Suppressor macrophage treated with lipopolysaccharide for 4 hours (primary cell): ENCODE measurements at regions not wholly inside any gene's neighbourhood (a gene's known extent, or its start where the extent isn't known, plus 50 kb on each side); places are given as distances from the start of the nearest gene placed in this dataset.

Source experiments
- DNase-seq: peaks from one replicate; pipeline ENCODE4 v3.0.0-alpha.2; 2020

DNA sequence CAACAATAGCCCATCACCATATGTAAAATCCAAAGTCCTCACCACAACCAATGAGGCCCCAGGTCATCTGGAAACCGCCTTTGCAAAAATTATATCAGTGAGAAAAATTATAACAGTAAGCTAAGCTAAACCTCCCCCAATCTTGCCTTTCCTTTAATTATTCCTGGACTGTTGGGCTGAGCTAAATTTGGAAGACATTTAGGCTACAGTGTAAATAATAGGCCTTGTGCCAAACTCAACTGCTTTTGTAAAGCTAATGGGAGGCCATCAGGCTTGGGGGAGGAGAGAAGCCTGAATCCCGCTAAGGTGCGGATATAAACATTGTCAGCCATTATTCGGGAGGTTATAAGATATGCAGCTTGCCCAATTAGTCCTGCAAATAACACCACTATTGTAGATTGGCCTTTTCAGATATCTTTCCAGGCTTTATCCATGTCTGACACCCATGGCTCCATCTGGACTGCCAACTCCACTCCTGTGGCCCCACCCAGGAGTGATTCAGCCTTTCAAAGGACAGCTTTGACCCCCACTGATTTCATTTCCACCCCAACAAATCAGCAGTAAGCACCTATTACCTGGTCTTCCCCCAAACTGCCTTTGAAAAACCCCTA, 53.0 kb upstream of the CA12 start:
- DNase-seq: no peak

DNA sequence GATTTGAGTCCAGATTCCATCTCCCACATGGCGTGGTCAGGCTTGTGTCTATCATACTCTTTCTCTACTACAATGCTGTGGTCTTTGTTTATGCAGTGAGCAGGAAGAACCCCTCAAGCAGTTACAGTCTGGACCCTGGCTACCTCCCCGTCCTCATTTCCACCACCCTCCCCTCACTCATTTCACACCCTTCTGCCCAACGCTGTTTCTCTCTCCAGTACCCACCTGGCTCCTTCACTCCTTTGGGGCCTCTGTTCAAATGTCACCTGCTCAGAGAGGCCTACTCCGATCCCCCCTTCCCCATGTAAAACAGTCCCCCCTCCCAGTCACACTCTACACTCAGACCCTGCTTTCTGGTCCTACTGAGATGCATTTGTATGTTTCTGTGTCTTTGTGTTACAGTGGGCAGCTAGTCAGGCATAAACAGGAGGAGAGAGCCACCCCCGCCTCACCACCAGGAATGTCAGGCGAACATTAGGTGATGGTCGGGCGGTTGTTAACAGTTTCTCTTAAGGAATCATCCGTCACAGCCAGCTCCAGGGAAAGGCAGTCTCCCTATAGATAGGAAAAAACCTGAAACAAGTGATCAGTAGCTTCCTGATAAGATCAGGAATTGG, 53.7 kb upstream of the CA12 start:
- DNase-seq: no peak

- no peak for DNase-seq
Measured at GRCh38 chr15:63436341-63436740, 54.7 kb upstream of the CA12 start.

GRCh38 chr15:63436872-63437375, 55.3 kb upstream of the CA12 start:
- DNase-seq: peak; percentile 76

- DNase-seq: no peak
Measured at GRCh38 chr15:63439536-63440264, 58.1 kb upstream of the CA12 start.

- no peak for DNase-seq
Measured at GRCh38 chr15:63440265-63440648, 58.6 kb upstream of the CA12 start.

GRCh38 chr15:63440756-63441155, 59.1 kb upstream of the CA12 start:
- no peak for DNase-seq

DNA sequence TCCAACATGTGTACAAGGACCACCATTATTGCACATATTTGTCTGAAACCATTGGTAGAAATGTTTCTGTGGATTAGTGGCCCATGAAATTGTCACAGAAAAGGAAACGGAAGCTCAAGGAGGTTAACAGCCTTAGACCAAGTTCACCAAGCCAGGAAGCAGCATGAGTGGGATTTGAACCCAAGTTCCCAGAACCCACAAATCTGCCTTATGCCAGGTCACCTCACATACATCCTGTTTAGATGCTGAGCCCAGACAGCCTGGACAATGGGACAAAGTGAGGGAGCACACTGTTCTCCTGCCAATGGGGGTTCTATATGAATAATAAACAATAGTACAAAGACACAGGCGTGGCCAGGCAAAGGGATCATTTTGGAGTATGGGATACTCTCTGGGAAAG, 59.6 kb upstream of the CA12 start:
- DNase-seq: no peak

DNA sequence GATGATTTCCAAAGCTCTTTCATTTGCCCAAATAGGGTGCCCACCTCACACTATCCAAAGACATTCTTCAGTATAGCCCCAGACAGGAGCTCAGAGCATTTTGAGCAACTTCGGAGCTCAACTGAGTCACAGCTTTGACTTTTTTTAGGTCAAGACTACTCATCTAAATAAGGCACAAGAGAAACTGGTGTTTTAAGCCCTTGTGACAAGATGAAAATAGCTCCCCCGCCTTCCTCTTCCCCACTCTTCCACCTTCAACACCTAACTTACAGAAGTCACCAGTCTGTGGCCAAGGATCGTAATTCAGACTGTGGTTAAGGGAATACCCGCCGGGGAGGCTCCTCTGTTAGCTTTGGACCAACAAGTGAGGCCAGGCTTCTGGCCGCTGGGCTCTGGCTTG, 60.4 kb upstream of the CA12 start:
- DNase-seq: no peak

- no peak for DNase-seq
Measured at GRCh38 chr15:63444611-63445010, 59.8 kb upstream of the USP3 start.

DNA sequence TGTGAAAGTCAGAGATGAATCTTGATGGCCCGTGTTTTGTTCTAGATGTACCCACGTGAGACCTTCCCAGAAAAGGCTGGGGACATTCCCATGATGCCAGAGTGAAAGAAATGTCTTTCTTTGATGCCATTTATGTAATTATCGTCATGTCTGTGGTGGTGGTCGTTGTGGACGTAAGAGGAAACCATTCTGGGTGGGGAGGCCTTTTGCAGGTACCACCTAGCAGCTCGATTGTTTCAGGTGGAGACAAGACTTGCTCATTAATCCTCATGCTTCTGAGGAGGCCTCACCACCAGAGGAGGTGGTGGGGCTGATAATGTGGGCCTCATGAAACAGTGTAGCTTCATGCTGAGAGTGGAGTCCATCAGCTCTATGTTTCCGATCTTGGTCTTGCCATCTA, 58.1 kb upstream of the USP3 start:
- DNase-seq: no peak

- peak; percentile 57 for DNase-seq
Measured at GRCh38 chr15:63447017-63447676, 57.2 kb upstream of the USP3 start.

DNA sequence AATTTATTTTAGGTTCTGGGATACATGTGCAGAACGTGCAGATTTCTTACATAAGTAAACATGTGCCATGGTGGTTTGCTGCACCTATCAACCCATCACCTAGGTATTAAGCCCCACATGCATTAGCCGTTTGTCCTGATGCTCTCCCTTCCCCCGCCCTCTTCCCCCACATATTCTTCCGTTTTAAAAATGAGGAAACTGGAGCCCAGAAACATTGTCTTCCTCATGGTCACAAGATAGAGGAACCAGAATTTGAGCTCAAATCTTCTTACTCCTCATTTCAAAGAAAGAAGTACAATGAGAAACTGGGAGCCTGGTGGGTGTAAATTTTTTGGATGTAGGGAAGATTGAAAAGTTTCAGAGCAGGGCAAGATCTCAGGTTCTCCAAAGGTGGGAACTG, 56.1 kb upstream of the USP3 start:
- DNase-seq: peak; percentile 82

GRCh38 chr15:63448872-63449555, 55.4 kb upstream of the USP3 start:
- DNase-seq: peak; percentile 36

DNA sequence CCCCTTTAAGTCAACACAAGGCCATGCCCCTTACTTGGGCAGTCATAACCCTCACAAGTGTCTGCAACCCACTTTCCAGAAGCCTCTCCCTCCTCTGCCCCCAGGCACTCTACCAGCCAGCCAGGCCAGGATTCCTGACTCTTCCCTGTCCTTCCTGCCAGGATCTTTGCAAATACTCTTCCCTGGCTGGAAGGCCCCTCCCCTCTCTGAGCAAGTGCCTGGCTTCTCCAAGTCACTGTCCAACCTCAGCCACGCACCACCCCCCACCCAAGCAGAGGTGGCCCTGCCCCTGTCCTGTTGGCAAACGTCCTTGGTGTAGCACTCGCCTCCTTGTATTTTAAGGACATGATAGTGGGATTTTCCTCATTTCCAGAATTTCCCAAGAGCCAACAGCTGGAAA, 54.7 kb upstream of the USP3 start:
- DNase-seq: no peak

DNA sequence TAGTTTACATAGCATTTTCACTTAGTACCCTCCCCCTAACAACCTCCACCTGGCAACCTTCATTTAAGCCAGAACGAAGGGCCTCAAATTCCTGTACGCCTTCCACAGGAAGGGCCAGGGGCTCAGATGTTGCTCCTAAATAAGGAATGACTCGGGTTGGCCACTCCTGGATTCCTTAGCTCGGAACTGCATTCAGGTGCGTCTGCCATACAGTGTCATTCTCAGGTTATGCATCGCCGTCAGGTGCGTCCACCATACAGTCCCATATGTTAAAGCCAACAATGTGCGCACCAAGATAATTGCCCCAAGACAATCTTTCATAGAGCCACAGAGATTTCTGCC, 53.5 kb upstream of the USP3 start:
- no peak for DNase-seq

DNA sequence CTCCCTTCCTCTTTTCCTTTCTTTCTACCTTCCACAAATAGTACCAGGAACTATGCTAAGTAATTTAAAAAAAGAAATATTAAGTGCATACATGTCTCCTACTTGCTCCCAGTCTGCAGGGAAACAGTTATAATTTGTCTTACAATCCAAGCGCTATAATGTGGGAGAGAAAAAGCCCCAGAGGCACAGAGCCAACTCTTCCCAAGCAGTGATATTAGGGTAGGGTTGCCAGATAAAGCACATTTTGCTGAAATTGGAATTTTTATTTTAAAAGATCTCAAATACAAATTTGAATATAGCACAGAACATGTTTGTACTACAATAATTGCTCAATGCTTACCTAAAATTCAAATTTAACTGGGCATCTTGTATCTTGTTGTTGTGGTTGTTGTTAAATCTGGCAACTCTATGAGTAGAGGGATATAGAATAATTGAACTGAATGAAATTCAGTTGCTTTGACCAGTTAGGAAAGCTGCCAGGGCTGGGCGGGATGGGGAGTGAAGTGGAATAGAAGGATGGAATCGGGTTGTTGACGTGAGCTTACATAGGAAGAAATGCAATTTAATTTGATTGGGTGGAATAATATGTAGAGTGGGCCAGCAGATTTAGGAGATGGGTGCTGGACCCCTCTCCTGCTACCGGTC, 52.6 kb upstream of the USP3 start:
- DNase-seq: no peak

GRCh38 chr15:63452552-63453136, 51.7 kb upstream of the USP3 start:
- no peak for DNase-seq

GRCh38 chr15:63453186-63453905, 51.0 kb upstream of the USP3 start:
- no peak for DNase-seq

- DNase-seq: no peak
Measured at GRCh38 chr15:63454503-63455211, 49.7 kb upstream of the USP3 start.
